ENCODE measurements at regions not wholly inside any gene's neighbourhood (a gene's known extent, or its start where the extent isn't known, plus 50 kb on each side); places are given as distances from the start of the nearest gene placed in this dataset.
A peak's percentile ranks its signal among the peaks of the same experiment; 100 is the strongest.

DNA sequence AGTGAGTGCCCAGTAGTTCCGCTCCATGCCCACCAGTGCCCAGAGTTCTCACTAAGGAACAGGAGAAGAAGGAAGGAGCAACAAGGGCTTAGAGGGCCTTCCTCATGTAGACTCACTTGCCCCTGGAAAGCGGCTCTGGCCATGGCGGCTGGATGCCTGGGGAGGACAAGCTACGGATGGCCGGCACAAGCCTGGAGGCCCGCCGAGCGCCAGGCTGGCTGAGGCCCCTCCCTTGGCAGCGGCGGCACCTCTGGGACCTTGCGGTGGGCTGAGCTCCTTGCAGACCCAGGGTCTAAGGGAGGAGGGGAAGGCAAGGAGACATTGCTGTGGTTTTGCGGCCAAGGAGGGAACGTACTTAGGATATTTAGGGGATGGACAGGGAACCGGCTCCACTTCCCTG, 160.1 kb downstream of the SALL1 start:
- Histone ChIP-seq H3K79me2 (ENCODE audit: low read length) (no peaks in the 10 kb centered on the region), H4K20me1 (ENCODE audit: insufficient read depth, low read length) (no peaks in the 10 kb centered on the region; the same call in 1 of the 2 replicates), H3K27ac (ENCODE audit: low read length) (no peak overlapping the region), H3K9ac (ENCODE audit: low read length) (no peak overlapping the region), H3K4me3 (ENCODE audit: low read length) (no peak overlapping the region), H3K9me3 (ENCODE audit: insufficient read depth, low read length) (0 out of 2 replicates have a peak, but pooled peaks cover 5% of the 10 kb centered on the region), H3K36me3 (replicated peaks; ENCODE audit: low read depth, low read length) (no peaks in the 10 kb centered on the region), H3K4me1 (ENCODE audit: low read length) (peaks cover 32% of the 10 kb centered on the region), H3K4me2 (ENCODE audit: low read length) (no peak overlapping the region), H3K27me3 (ENCODE audit: low read depth, low read length) (no peaks in the 10 kb centered on the region), H2AFZ (ENCODE audit: low read depth, low read length) (no peak overlapping the region)
- TF ChIP-seq EZH2phosphoT487 (IDR thresholded peaks at IDR 0.05; ENCODE audit: low read depth), result no peak
- TF ChIP-seq, protein P1, sequence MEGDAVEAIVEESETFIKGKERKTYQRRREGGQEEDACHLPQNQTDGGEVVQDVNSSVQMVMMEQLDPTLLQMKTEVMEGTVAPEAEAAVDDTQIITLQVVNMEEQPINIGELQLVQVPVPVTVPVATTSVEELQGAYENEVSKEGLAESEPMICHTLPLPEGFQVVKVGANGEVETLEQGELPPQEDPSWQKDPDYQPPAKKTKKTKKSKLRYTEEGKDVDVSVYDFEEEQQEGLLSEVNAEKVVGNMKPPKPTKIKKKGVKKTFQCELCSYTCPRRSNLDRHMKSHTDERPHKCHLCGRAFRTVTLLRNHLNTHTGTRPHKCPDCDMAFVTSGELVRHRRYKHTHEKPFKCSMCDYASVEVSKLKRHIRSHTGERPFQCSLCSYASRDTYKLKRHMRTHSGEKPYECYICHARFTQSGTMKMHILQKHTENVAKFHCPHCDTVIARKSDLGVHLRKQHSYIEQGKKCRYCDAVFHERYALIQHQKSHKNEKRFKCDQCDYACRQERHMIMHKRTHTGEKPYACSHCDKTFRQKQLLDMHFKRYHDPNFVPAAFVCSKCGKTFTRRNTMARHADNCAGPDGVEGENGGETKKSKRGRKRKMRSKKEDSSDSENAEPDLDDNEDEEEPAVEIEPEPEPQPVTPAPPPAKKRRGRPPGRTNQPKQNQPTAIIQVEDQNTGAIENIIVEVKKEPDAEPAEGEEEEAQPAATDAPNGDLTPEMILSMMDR (IDR thresholded peaks at IDR 0.05; ENCODE audit: low read depth, low read length), result no peak

DNA sequence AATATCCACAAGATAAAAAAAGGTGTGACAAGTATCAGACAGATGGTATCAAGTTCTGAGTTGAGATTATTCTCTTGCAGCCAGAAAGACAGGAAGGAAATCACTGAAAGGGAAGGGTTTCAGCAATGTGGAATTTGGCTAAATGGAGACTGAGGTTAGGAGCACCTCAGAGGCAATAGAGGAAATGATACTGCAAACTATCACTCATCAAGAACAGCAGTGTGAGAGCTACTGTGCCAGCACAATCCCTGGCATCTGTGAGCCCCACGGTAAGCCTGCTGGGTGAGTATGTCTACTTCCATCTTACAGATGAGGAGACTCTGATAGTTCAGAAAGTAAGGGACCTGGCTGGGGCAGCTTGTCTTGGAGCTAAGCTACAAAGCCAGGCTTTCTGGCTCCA, 162.0 kb downstream of the SALL1 start:
- Histone ChIP-seq H3K9ac (ENCODE audit: low read length) (no peak overlapping the region), H3K4me2 (ENCODE audit: low read length) (peak overlapping the region; percentile 44), H3K9me3 (ENCODE audit: insufficient read depth, low read length) (0 out of 2 replicates have a peak, but pooled peaks cover 5% of the 10 kb centered on the region), H4K20me1 (ENCODE audit: insufficient read depth, low read length) (no peaks in the 10 kb centered on the region; the same call in 1 of the 2 replicates), H2AFZ (ENCODE audit: low read depth, low read length) (no peak overlapping the region), H3K27me3 (ENCODE audit: low read depth, low read length) (no peaks in the 10 kb centered on the region), H3K27ac (ENCODE audit: low read length) (no peak overlapping the region), H3K36me3 (replicated peaks; ENCODE audit: low read depth, low read length) (no peaks in the 10 kb centered on the region), H3K4me1 (ENCODE audit: low read length) (peaks cover 26% of the 10 kb centered on the region), H3K4me3 (ENCODE audit: low read length) (no peak overlapping the region), H3K79me2 (ENCODE audit: low read length) (no peaks in the 10 kb centered on the region)
- TF ChIP-seq, protein P1 (IDR thresholded peaks at IDR 0.05; ENCODE audit: low read depth, low read length), result no peak
- TF ChIP-seq EZH2phosphoT487 (IDR thresholded peaks at IDR 0.05; ENCODE audit: low read depth), result no peak

DNA sequence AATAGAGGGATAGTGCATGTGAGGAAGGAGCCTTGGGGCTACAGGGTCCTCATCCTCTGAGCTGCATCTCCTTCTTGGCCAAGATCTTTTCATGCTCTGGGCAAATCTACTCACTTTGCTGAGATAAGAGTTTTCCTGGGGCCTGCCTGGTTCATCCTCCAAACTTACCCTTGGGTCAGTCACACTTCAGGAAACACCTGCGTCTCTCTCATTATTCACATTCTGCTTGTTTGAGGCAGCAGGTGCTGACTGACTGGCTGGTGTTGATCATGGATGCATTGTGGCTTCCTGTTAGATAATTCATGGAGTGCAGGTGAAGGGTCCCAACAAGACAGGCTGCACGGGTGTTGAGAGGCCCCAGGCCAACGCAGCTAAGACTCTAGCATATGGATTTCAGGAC, 162.6 kb downstream of the SALL1 start:
- Histone ChIP-seq H3K9me3 (ENCODE audit: insufficient read depth, low read length) (0 out of 2 replicates have a peak, but pooled peaks cover 5% of the 10 kb centered on the region), H3K4me2 (ENCODE audit: low read length) (peak overlapping the region; percentile 44)

DNA sequence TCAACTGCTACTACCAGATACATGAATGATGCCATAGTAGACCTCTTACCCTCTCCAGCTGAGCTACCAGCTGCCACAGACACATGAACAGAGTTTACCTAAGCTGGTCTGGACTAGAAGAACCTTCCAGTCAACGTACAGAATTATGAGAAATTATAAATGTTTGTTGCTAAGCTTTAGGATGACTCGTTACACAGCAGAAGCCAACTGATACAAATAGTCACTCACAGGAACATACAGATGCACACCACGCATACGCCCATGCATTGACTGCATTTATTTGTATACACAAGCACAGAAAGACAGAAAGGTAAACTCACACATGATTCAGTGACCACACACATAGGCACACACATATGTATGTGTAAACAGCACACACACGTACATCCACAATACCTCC, 164.6 kb downstream of the SALL1 start:
- TF ChIP-seq EZH2phosphoT487 (IDR thresholded peaks at IDR 0.05; ENCODE audit: low read depth), result no peak
- TF ChIP-seq, protein P1 (IDR thresholded peaks at IDR 0.05; ENCODE audit: low read depth, low read length), result no peak
- no peak overlapping the region for H3K4me2 ChIP-seq (ENCODE audit: low read length)
- H3K4me3 ChIP-seq (ENCODE audit: low read length), result no peak overlapping the region
- H3K9ac ChIP-seq (ENCODE audit: low read length), result no peak overlapping the region
- H3K36me3 ChIP-seq (replicated peaks; ENCODE audit: low read depth, low read length), result no peaks in the 10 kb centered on the region
- 0 out of 2 replicates have a peak, but pooled peaks cover 5% of the 10 kb centered on the region for H3K9me3 ChIP-seq (ENCODE audit: insufficient read depth, low read length)
- H3K27ac ChIP-seq (ENCODE audit: low read length), result no peak overlapping the region
- H3K27me3 ChIP-seq (ENCODE audit: low read depth, low read length), result peaks cover 8% of the 10 kb centered on the region; the same call in 1 of the 2 replicates
- H3K79me2 ChIP-seq (ENCODE audit: low read length), result no peaks in the 10 kb centered on the region
- no peaks in the 10 kb centered on the region; the same call in 1 of the 2 replicates for H4K20me1 ChIP-seq (ENCODE audit: insufficient read depth, low read length)
- no peak overlapping the region for H2AFZ ChIP-seq (ENCODE audit: low read depth, low read length)
- peaks cover 23% of the 10 kb centered on the region for H3K4me1 ChIP-seq (ENCODE audit: low read length)

More for the DNA sequence above, 162.6 kb downstream of the SALL1 start:
- Histone ChIP-seq H4K20me1 (ENCODE audit: insufficient read depth, low read length) (no peaks in the 10 kb centered on the region; the same call in 1 of the 2 replicates), H3K79me2 (ENCODE audit: low read length) (no peaks in the 10 kb centered on the region), H3K4me3 (ENCODE audit: low read length) (no peak overlapping the region), H3K4me1 (ENCODE audit: low read length) (peaks cover 23% of the 10 kb centered on the region), H2AFZ (ENCODE audit: low read depth, low read length) (no peak overlapping the region), H3K36me3 (replicated peaks; ENCODE audit: low read depth, low read length) (no peaks in the 10 kb centered on the region), H3K27me3 (ENCODE audit: low read depth, low read length) (no peaks in the 10 kb centered on the region), H3K27ac (ENCODE audit: low read length) (no peak overlapping the region), H3K9ac (ENCODE audit: low read length) (no peak overlapping the region)
- TF ChIP-seq EZH2phosphoT487 (IDR thresholded peaks at IDR 0.05; ENCODE audit: low read depth), result no peak
- TF ChIP-seq, protein P1 (IDR thresholded peaks at IDR 0.05; ENCODE audit: low read depth, low read length), result no peak
